Hepatocyte (in vitro differentiated cells): ENCODE measurements at regions not wholly inside any gene's neighbourhood (a gene's known extent, or its start where the extent isn't known, plus 50 kb on each side); places are given as distances from the start of the nearest gene placed in this dataset.
"Not testable (repeated sequence)": the region's sequence is repeated elsewhere in the genome, so short reads cannot be mapped to it uniquely, and the experiment has no call there.

Experiments used
- DNase-seq: peaks from one replicate; pipeline ENCODE4 v3.0.0-alpha.2; 2016; ENCODE audit warnings: low spot score
- H2AFZ ChIP-seq: fragments of 200-600 bp; sonication (generic); 2 replicates; pipeline ENCODE4 v1.6.0; 2016; ENCODE audit warnings: antibody characterized with exemption, mild to moderate bottlenecking
- H3K27ac ChIP-seq: fragments of 200-600 bp; sonication (generic); 2 replicates; pipeline ENCODE4 v1.5.1; 2016; ENCODE audit warnings: mild to moderate bottlenecking
- H3K27me3 ChIP-seq: fragments of 200-600 bp; sonication (generic); 2 replicates; pipeline ENCODE4 v1.6.1; 2016
- H3K36me3 ChIP-seq: fragments of 200-600 bp; sonication (generic); replicated peaks from 2 replicates; pipeline ENCODE4 v1.5.1; 2016; ENCODE audit warnings: low read depth; ENCODE audit not compliant: insufficient read depth
- H3K4me1 ChIP-seq: fragments of 200-600 bp; sonication (generic); 2 replicates; pipeline ENCODE4 v1.5.1; 2016; ENCODE audit warnings: mild to moderate bottlenecking, moderate library complexity; ENCODE audit not compliant: insufficient read depth
- H3K4me2 ChIP-seq: fragments of 200-600 bp; sonication (generic); 2 replicates; pipeline ENCODE4 v1.6.0; 2016
- H3K4me3 ChIP-seq: fragments of 200-600 bp; sonication (generic); 2 replicates; pipeline ENCODE4 v1.5.1; 2016; ENCODE audit warnings: mild to moderate bottlenecking
- H3K79me2 ChIP-seq: fragments of 200-600 bp; sonication (generic); 2 replicates; pipeline ENCODE4 v1.6.0; 2017; ENCODE audit warnings: mild to moderate bottlenecking
- H3K9me2 ChIP-seq: fragments of 200-600 bp; sonication (generic); replicated peaks from 2 replicates; pipeline ENCODE4 v1.6.0; 2017; ENCODE audit warnings: mild to moderate bottlenecking; ENCODE audit not compliant: insufficient read depth
- H3K9me3 ChIP-seq: fragments of 200-600 bp; sonication (generic); 2 replicates; pipeline ENCODE4 v1.5.1; 2016; ENCODE audit warnings: low read depth, mild to moderate bottlenecking
- H4K20me1 ChIP-seq: fragments of 200-600 bp; sonication (generic); 2 replicates; pipeline ENCODE4 v1.6.0; 2016; ENCODE audit warnings: mild to moderate bottlenecking; ENCODE audit not compliant: insufficient read depth, poor library complexity, severe bottlenecking
- EZH2 ChIP-seq: fragments of 200-600 bp; sonication (generic); IDR thresholded peaks from 2 replicates; pipeline ENCODE4 v1.6.1; 2016; ENCODE audit warnings: antibody characterized with exemption, mild to moderate bottlenecking, borderline replicate concordance
- WGBS: methylation state at CpG from one replicate; pipeline ENCODE4 v1.1.6; 2016; ENCODE audit warnings: low lambda C conversion rate; ENCODE audit errors: missing lambda C conversion rate; 5-methylcytosine and 5-hydroxymethylcytosine counted together
- TF ChIP-seq, protein P1 (sequence below): fragments of 200-600 bp; sonication (generic); IDR thresholded peaks from 2 replicates; pipeline ENCODE4 v1.5.1; 2016; ENCODE audit warnings: antibody characterized with exemption, mild to moderate bottlenecking; ENCODE audit not compliant: poor library complexity

DNA sequence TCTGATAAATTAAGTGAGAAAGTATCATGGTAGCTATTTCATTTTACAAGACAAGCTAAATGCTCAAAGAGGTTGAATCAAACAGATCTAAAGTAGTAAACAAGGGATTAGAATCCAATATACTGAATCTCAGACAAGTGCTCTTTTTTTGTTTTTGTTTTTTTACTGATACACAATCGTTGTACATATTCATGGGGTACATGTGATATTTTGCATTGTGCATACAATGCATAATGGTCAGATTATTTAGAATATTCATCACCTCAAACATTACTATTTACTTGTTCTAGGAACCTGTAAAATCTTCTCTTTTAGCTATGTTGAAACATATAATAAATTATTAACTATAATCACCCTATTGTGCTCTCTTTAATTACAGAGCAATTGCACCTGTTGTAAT lies 57.0 kb upstream of the HCRTR2 start:
- WGBS: 87% methylated on average over 1 of the region's 1 CpG
- Histone ChIP-seq H3K9me3 (no peaks in the 10 kb centered on the region), H3K4me2 (no peak overlapping the region), H3K27me3 (no peaks in the 10 kb centered on the region), H3K79me2 (no peaks in the 10 kb centered on the region), H3K9me2 (no peaks in the 10 kb centered on the region), H3K27ac (no peak overlapping the region), H4K20me1 (no peaks in the 10 kb centered on the region), H2AFZ (no peak overlapping the region), H3K36me3 (no peaks in the 10 kb centered on the region), H3K4me3 (no peak overlapping the region), H3K4me1 (no peaks in the 10 kb centered on the region)
- no peak for DNase-seq
- no peak for TF ChIP-seq EZH2
- TF ChIP-seq, protein P1, sequence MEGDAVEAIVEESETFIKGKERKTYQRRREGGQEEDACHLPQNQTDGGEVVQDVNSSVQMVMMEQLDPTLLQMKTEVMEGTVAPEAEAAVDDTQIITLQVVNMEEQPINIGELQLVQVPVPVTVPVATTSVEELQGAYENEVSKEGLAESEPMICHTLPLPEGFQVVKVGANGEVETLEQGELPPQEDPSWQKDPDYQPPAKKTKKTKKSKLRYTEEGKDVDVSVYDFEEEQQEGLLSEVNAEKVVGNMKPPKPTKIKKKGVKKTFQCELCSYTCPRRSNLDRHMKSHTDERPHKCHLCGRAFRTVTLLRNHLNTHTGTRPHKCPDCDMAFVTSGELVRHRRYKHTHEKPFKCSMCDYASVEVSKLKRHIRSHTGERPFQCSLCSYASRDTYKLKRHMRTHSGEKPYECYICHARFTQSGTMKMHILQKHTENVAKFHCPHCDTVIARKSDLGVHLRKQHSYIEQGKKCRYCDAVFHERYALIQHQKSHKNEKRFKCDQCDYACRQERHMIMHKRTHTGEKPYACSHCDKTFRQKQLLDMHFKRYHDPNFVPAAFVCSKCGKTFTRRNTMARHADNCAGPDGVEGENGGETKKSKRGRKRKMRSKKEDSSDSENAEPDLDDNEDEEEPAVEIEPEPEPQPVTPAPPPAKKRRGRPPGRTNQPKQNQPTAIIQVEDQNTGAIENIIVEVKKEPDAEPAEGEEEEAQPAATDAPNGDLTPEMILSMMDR: no peak

DNA sequence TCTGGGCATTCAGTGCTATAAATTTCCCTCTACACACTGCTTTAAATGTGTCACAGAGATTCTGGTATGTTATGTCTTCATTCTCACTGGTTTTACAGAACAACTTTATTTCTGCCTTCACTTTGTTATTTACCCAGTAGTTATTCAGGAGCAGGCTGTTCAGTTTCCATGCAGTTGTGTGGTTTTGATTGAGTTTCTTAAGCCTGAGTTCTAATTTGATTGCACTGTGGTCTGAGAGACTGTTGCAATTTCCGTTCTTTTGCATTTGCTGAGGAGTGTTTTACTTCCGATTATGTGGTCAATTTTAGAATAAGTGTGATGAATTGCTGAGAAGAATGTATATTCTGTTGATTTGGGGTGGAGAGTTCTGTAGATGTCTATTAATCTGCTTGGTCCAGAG lies 50.1 kb upstream of the HCRTR2 start:
- not testable (repeated sequence) for H3K4me1 ChIP-seq, H3K9me2 ChIP-seq, H3K27me3 ChIP-seq, DNase-seq, H3K4me2 ChIP-seq, H3K36me3 ChIP-seq, H3K9me3 ChIP-seq, H4K20me1 ChIP-seq, H2AFZ ChIP-seq, H3K79me2 ChIP-seq, H3K4me3 ChIP-seq, H3K27ac ChIP-seq
- WGBS: 90% methylated on average over 2 of the region's 2 CpGs
